Heart right ventricle (tissue), 16 donors: ENCODE measurements at regions not wholly inside any gene's neighbourhood (a gene's known extent, or its start where the extent isn't known, plus 50 kb on each side); places are given as distances from the start of the nearest gene placed in this dataset.

ENCODE experiments used
- ATAC-seq, 8 donors: fragments of 200-7000 bp; cut with Tn5 transposase; one replicate each; pipeline ENCODE4 v1.9.1; 2020; ENCODE audit warnings: mild to moderate bottlenecking in 8 of 8, moderate library complexity in 8 of 8, moderate number of reproducible peaks in 1 of 8
- DNase-seq, 2 donors: peaks; one replicate each; pipeline ENCODE4 v3.0.0-alpha.2; 2020
- H3K27ac ChIP-seq, 10 donors: fragments of 200-600 bp; sonication (generic) in 2 of 10; one replicate each; pipeline versions ENCODE4 v1.5.0 to v1.8.0; 2020 to 2022; ENCODE audit warnings: mild to moderate bottlenecking in 3 of 10
- H3K27me3 ChIP-seq, 7 donors: fragments of 200-600 bp; one replicate each; pipeline ENCODE4 v1.8.0; 2021 to 2022; ENCODE audit warnings: mild to moderate bottlenecking in 2 of 7
- H3K36me3 ChIP-seq, 9 donors: fragments of 200-600 bp; sonication (generic) in 1 of 9; one replicate each; pipeline versions ENCODE4 v1.5.0 to v1.8.0; 2020 to 2022; ENCODE audit warnings: mild to moderate bottlenecking in 2 of 9
- H3K4me1 ChIP-seq, 9 donors: fragments of 200-600 bp; sonication (generic) in 1 of 9; one replicate each; pipeline versions ENCODE4 v1.5.0 to v1.8.0; 2020 to 2022; ENCODE audit warnings: mild to moderate bottlenecking in 4 of 9
- H3K4me3 ChIP-seq, 10 donors: fragments of 200-600 bp; sonication (generic) in 2 of 10; one replicate each; pipeline versions ENCODE4 v1.5.0 to v1.8.0; 2020 to 2022; ENCODE audit warnings: mild to moderate bottlenecking in 7 of 10, moderate library complexity in 2 of 10
- H3K9me3 ChIP-seq, 11 donors: fragments of 200-600 bp in 10 of 11; sonication (generic) in 2 of 11; one replicate each; pipeline versions ENCODE4 v1.5.0 to v1.8.0; 2013 to 2022; ENCODE audit warnings: mild to moderate bottlenecking in 2 of 11, control low read depth in 1 of 11, moderate library complexity in 1 of 11
- CTCF ChIP-seq, 9 donors: fragments of 200-600 bp; sonication (generic) in 2 of 9; IDR thresholded peaks; one replicate each; pipeline versions ENCODE4 v1.5.0 to v1.8.0; 2021 to 2022; ENCODE audit warnings: antibody characterized with exemption in 9 of 9, mild to moderate bottlenecking in 5 of 9, moderate library complexity in 1 of 9
- WGBS, 2 donors: extraction: QIAGEN DNeasy Blood & Tissue Kit; methylation state at CpG; one replicate each; pipeline ENCODE4 v1.1.7; 2013; ENCODE audit warnings: inconsistent platforms in 1 of 2; 5-methylcytosine and 5-hydroxymethylcytosine counted together
- intact Hi-C, 10 donors: fragments of 100-400 bp; cut with DNase I; formaldehyde crosslinking; loops; one replicate each; pipeline versions ENCODE4 v1.11.1 to v1.14.2; 2022
- donor health status: Arrhythmogenic right ventricular cardiomyopathy.
- donor health status: ischemic (EF 13 %, LVEDD 7.1; RV severe dilation, severe dysfunction).
- donor health status: healthy with polysubstance abuse.
- donor health status: DM: no; HTN: yes; CAD: no.
- donor health status: DM: no; HTN: no; CAD: no.
- donor health status: ischemic (EF 25% LVEDD 6.9; RV normal size, moderate dysfunction).
- donor health status: ischemic (EF 25% LVEDD 5.7; RV mildly dilated, moderate dysfunction).
- donor health status: healthy.
- donor health status: DM: yes; HTN: yes; CAD: no.
- donor health status: Ischemic cardiomyopathy.
- donor health status: ischemic (EF 35%, LVEDD 5.7; RV mildly dilated, moderate dysfunction).
- donor health status: nonischemic (EF 11% LVEDD 7.7; RV severe dilation, severe dysfunction).
- donor health status: DM: yes; HTN: yes; CAD: no.
- donor health status: PGD.
- donor health status: ischemic (EF 29% LVEDD 5.4; RV normal size, mild dysfunction).
- donor health status: nonischemic (EF 23%, LVEDD 6.1; RV moderate dilation, normal function).

GRCh38 chr14:34211732-34212131 is 250.3 kb downstream of the SPTSSA start:
- Histone ChIP-seq H3K27ac (no peak overlapping the region), H3K36me3 (no peaks in the 10 kb centered on the region), H3K9me3 (peaks cover 0 to 4% (median 0%) of the 10 kb centered on the region in 11 donors), H3K27me3 (no peaks in the 10 kb centered on the region), H3K4me3 (no peak overlapping the region), H3K4me1 (no peaks in the 10 kb centered on the region)
- TF ChIP-seq CTCF (IDR thresholded peaks at IDR 0.05), result no peak
- intact Hi-C loops, result no loop called here
- WGBS, 2 donors, result 72 to 83% methylated on average over 3 of the region's 3 CpGs
- DNase-seq, result no peak
- ATAC-seq, result no peak

GRCh38 chr14:34208532-34208931 is 253.5 kb downstream of the SPTSSA start:
- no peak for TF ChIP-seq CTCF (IDR thresholded peaks at IDR 0.05)
- no peak overlapping the region for H3K27ac ChIP-seq
- intact Hi-C loops, result loop anchor here in 1 of 10 donors (10.0 kb wide), 1 partner anchor 74 kb away; no protein-coding TSS in a partner anchor
- no peaks in the 10 kb centered on the region for H3K27me3 ChIP-seq
- ATAC-seq, result no peak
- DNase-seq, result no peak
- no peak overlapping the region for H3K4me3 ChIP-seq
- no peaks in the 10 kb centered on the region for H3K4me1 ChIP-seq
- WGBS, 2 donors, result 53 to 57% methylated on average over 3 of the region's 3 CpGs
- H3K9me3 ChIP-seq, result no peaks in the 10 kb centered on the region
- H3K36me3 ChIP-seq, result no peaks in the 10 kb centered on the region

GRCh38 chr14:34205799-34206198 is 254.9 kb upstream of the EGLN3 start:
- no peaks in the 10 kb centered on the region for H3K36me3 ChIP-seq
- no peak for ATAC-seq
- WGBS, 2 donors, result 100% methylated on average over 1 of the region's 1 CpG
- no peaks in the 10 kb centered on the region for H3K9me3 ChIP-seq
- no peak overlapping the region for H3K4me3 ChIP-seq
- no peak for DNase-seq
- no peaks in the 10 kb centered on the region for H3K4me1 ChIP-seq
- no peak overlapping the region for H3K27ac ChIP-seq
- intact Hi-C loops, result loop anchor here in 1 of 10 donors (10.0 kb wide), 1 partner anchor 71 kb away; no protein-coding TSS in a partner anchor
- H3K27me3 ChIP-seq, result no peaks in the 10 kb centered on the region
- TF ChIP-seq CTCF (IDR thresholded peaks at IDR 0.05), result no peak

- H3K4me3 ChIP-seq, result no peak overlapping the region
- ATAC-seq (no peak), DNase-seq (no peak)
- no peaks in the 10 kb centered on the region for H3K27me3 ChIP-seq
- H3K36me3 ChIP-seq, result no peaks in the 10 kb centered on the region
- no peak overlapping the region for H3K27ac ChIP-seq
- TF ChIP-seq CTCF (IDR thresholded peaks at IDR 0.05), result no peak
- no peaks in the 10 kb centered on the region for H3K9me3 ChIP-seq
- no peaks in the 10 kb centered on the region for H3K4me1 ChIP-seq
- whole genome bisulfite sequencing, 2 donors, result 88 to 100% methylated on average over 4 of the region's 4 CpGs
- intact Hi-C loops, result loop anchor here in 1 of 10 donors (10.0 kb wide), 1 partner anchor 70 kb away; no protein-coding TSS in a partner anchor
These were observed 253.9 kb upstream of the EGLN3 start for GRCh38 chr14:34204774-34205173.
